Hematopoietic multipotent progenitor cell (in vitro differentiated cells): ENCODE measurements at regions not wholly inside any gene's neighbourhood (a gene's known extent, or its start where the extent isn't known, plus 50 kb on each side); places are given as distances from the start of the nearest gene placed in this dataset.
A peak's percentile ranks its signal among the peaks of the same experiment; 100 is the strongest.

Experiments used
- DNase-seq, 3 donors: peaks; one replicate each; pipeline ENCODE4 v3.0.0-alpha.2; 2011 to 2015; ENCODE audit warnings: low read depth in 2 of 3, low spot score in 2 of 3

DNA sequence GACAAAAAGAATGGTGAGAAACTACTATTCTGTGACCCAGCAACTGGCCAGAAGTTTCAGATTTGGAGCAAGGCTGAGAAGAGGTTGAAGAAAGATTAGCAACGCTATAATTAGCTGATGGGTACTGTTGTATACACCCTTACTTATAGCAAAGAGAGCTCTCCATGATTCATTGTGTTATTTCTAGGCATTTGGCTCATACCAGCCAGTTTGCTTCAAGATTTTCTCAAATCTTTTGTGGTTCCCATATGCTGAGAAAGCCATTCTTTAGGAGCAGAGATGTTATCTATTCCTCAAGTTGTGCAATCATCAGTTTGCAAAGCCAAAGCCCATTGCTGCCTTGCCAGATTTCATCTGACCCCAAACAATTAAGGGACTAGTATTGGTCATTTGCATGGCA lies 179.4 kb downstream of the ETS1 start:
- no peak for DNase-seq

DNA sequence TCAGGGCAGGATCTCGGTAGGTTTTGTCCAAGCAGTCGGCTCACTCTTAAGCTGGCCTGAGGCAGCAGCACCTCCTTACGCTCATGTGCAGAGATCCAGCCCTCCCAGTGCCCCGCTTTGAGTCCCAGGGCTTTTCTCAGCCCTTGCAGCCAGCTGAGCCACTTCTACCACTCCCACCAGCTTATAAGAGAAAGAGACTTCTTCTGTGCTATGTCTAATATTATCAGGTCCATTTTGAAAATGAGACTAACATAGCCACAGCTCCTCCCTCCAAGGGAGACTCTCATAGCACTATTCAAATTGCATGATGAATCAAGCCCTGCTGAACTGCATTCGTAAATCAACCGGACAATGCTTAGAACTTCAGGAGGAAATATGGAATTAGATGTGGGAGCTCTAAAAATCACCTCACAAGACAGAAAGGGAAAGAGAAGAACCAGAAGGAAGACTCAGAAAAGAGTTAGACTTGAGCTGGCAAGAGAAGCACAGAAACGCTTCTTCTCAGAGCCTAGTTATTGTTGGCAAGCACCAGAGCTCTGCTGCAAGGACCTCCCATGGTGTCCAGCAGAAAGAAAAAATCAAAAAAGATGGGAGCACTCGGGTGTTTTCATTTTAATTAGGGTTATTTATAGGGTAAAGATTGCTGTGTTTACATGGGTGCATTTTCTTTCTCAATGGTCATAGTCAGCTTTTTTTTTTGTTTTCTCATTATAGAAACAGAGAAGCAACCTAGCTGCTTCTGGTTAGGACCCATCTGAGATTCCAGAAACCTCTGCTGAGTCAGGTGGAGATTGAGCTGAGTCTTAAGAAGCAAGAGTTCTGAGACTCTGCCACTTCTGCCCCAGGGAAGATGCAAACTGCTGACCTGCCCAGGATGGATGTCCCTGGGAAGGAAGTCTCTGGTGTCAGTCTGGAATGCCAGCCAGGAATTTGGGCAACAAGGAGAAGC lies 181.4 kb downstream of the ETS1 start:
- no peak for DNase-seq

- no peak for DNase-seq
Observed at GRCh38 chr11:128405112-128405511, 182.2 kb downstream of the ETS1 start.

GRCh38 chr11:128404437-128404836 lies 182.9 kb downstream of the ETS1 start:
- no peak for DNase-seq

DNA sequence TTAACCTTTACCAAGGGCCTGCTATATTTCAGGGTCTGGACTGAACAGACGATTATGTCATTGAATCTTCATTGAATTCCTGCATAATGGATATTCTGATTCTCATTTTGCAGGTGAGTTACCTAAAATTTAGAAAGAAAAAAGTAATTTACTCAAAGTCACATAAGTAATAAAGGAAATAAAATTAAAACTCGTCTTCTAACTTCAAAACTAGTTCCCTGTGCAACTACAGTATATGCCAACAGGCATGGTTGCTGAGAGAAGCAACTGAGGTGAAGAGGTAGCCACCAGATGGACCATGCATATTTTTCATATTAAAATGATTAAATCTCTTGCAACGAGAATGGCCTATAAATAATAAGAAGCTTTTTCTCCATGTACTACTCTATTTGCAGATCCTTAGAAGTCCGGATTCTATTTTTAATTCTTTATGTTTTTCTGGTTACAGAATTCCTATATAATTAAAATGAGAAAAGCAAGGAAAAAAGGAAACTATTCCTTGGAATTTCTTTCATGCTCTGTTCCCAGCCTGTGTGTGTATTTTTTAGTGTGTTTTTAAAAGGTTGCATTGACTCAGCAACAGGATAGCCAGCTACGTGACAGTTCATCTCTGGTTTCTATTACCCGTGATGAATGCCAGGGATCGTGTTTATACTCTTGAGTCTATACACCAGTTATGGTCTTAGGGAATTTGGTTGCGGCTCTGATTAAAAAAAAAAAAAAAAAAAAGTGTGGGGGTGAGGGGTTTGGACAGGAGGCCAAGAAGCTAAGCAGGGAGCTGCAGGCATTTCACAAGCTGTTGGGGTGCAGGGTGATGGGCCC lies 186.8 kb downstream of the ETS1 start:
- no peak for DNase-seq

DNA sequence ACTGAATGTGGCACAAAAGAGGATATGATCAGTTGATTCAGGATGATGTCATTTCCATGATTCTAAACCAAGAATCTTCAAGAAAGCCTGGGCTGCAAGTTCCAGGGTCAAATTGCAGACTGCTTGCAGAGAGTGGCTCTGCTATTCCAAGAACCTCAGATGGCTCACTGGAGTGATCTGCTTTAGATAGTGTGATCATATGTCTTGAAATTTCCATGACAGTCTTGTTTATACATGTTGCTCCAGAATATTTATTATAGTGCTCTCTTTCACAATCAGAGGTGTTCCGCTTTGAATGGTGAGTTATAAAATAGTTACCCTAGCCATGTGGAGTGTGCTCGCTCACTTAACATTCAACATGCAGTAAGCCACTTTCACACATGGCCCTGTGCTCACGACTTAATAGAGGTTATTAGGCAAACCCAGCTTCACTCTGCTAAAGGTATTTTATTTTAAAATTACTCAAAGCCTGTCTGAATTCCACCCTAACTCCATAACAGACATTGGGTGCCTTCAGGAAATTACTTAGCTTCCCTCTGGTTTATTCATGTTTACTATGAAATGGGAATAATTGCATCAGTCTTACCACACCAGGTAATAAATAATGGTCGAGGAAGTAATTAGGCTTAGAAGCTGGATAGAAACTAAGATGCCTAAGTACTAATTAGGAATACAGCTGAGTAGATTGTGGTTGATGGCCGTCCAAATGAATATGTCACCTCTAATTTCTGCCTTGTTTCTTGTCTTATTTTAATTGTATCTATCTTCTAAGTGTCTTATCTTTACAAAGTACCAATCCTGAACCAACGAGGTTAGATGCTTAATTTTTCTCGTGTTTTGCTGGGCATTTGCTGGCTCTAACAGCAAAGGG lies 187.9 kb downstream of the ETS1 start:
- no peak for DNase-seq

DNA sequence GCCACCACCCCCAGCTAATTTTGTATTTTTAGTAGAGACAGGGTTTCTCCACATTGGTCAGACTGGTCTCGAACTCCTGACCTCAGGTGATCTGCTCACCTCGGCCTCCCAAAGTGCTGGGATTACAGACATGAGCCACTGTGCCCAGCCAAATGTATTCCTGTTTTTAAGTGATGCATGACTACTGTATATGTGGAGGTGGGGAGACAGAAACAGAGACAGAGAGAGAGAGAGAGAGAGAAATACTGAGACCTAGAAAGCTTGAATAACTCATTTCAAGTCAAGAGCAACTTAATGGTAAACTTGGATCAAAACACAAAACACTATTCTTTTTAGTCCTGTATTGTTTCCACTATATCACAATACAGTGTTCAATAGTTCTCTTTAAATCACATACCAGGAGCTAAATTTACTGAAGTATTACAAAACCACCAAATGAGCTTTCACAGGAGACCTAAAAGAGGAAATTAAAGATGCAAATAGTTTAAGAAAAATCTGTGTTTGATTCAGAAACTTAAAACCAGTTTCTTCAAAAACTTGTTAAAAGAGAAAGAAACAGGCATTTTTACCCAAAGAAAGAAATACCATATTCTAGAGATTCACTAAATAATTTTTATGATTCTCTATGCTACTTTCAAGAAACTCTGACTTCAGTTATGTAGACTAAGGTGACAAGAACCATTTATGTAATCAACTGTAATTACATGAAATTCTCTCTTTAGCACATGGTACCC lies 188.7 kb downstream of the ETS1 start:
- peak in 1 of 3 donors; percentile 13 for DNase-seq

DNA sequence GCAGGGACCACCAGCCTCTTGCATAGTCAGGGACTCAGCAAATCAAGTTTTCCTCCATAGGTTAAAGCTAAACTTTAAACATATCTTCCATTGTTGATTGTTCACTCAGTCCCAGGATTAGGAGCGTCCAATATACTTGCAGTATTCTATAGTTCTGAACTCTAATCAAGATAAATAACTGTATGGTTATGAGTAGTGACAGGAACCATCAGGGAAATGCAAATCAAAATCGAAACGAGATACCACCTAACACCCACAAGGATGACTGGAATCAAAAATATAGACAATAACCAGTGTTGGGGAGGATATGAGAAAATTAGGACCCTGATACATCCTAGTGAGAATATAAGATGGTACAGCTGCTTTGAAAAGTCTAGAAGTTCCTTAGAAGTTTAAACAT lies 190.0 kb downstream of the ETS1 start:
- no peak for DNase-seq

DNA sequence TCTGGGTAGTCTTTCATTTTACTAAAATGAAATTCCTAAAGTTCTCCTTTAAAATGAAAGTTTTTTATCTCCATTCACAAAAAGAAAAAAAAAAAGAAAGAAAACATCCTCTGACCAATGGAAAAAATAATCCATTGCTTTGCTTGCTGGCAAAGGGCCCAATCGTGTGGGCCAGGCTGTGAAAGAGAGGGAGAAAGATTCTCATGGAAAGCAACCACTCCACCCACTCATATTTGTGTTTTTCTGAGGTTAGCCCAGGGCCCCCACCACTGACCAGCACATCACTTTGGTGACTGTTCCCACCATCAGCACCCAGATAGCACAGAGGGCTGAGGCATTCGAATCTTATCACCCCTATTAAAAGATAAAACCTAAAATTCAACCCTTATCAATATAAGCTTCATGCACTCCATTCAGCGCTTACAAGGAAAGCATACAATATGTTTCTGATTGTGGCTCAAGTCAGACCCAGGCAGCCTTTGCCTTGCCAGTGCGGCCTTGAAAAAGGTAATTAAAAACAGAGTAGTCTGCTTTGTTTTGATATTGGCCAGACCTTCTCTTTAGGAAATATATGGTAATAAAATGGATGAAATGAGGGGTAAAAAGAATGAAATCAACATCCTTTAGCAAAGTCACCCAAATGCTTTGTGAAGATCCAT lies 192.8 kb downstream of the ETS1 start:
- no peak for DNase-seq

- no peak for DNase-seq
Observed at GRCh38 chr11:128392259-128392658, 195.1 kb downstream of the ETS1 start.

DNA sequence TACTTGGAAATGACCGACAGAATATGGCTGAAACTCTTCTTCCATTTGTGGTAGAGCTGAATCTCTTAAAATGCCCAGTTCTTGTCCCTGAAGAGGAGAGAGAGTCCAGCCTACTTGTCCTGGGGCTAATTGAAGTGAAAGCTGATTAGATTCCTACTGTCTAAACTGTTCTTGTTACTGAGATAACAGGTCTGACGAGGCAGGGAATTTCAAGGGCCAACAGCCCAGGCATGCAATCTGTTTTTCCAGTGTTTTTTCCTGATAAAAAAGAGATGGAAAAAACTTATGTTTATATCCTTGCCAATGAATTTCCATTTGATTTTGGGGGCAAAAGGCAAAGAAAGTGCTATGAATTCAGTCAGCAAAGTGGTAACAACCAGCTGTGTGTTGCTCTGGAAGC lies 195.5 kb downstream of the ETS1 start:
- DNase-seq = no peak

GRCh38 chr11:128390246-128390645 lies 197.1 kb downstream of the ETS1 start:
- DNase-seq = no peak

- no peak for DNase-seq
Observed at GRCh38 chr11:128389461-128389976, 197.8 kb downstream of the ETS1 start.

GRCh38 chr11:128388206-128388815 lies 199.0 kb downstream of the ETS1 start:
- DNase-seq = no peak

- no peak for DNase-seq
Observed at GRCh38 chr11:128379587-128380580, 207.5 kb downstream of the ETS1 start.

GRCh38 chr11:128375961-128376360 lies 211.4 kb downstream of the ETS1 start:
- DNase-seq = peak in 2 of 3 donors; percentile 21 to 60

GRCh38 chr11:128374026-128374425 lies 213.3 kb downstream of the ETS1 start:
- no peak for DNase-seq

- DNase-seq = no peak
Observed at GRCh38 chr11:128372977-128373376, 214.4 kb downstream of the ETS1 start.
